Fibroblast of lung (primary cell): ENCODE measurements at regions not wholly inside any gene's neighbourhood (a gene's known extent, or its start where the extent isn't known, plus 50 kb on each side); places are given as distances from the start of the nearest gene placed in this dataset.

Experiments used
- CTCF ChIP-seq, 2 donors: IDR thresholded peaks in 1 of 2; conservative IDR thresholded peaks in 1 of 2; 1 replicate in 1 of 2; 2 replicates in 1 of 2; pipeline ENCODE4 v1.5.1; 2011 to 2012; ENCODE audit warnings: low read length in 2 of 2, control low read depth in 1 of 2, inconsistent platforms in 1 of 2, low read depth in 1 of 2, mild to moderate bottlenecking in 1 of 2
- EZH2 ChIP-seq: IDR thresholded peaks from 2 replicates; pipeline ENCODE4 v1.5.1; 2012; ENCODE audit warnings: low read length, control low read depth, mild to moderate bottlenecking; ENCODE audit errors: missing control alignments

GRCh38 chr4:138104284-138104680, 137.9 kb downstream of the SLC7A11 start:
- TF ChIP-seq CTCF (conservative IDR thresholded peaks at IDR 0.05 in 1 of 2, IDR thresholded peaks at IDR 0.05 in 1 of 2; ENCODE audit: low read depth in 1 of 2, low read length in 2 of 2) (no peak), EZH2 (no peak)
